ENCODE measurements at regions not wholly inside any gene's neighbourhood (a gene's known extent, or its start where the extent isn't known, plus 50 kb on each side); places are given as distances from the start of the nearest gene placed in this dataset.

- TF ChIP-seq EZH2 (IDR thresholded peaks at IDR 0.05; ENCODE audit: borderline replicate concordance, control insufficient read depth, low read depth, low read length) (no peak), BCL3 (IDR thresholded peaks at IDR 0.05; ENCODE audit: borderline replicate concordance, insufficient read depth, low read depth, low read length, poor library complexity, severe bottlenecking) (no peak), CTCF (IDR thresholded peaks at IDR 0.05 in 2 of 3, conservative IDR thresholded peaks at IDR 0.05 in 1 of 3; ENCODE audit: control insufficient read depth in 2 of 3, extremely low read depth in 1 of 3, insufficient read depth in 1 of 3, low read depth in 3 of 3, low read length in 3 of 3) (no peak), ZBTB40 (IDR thresholded peaks at IDR 0.05; ENCODE audit: borderline replicate concordance) (no peak), CBFB (IDR thresholded peaks at IDR 0.05; ENCODE audit: low read depth) (no peak), CBX3 (IDR thresholded peaks at IDR 0.05; ENCODE audit: borderline replicate concordance, low read depth) (no peak), HDAC2 (IDR thresholded peaks at IDR 0.05) (no peak), POLR2AphosphoS5 (IDR thresholded peaks at IDR 0.05; ENCODE audit: low read length) (no peak), IRF3 (IDR thresholded peaks at IDR 0.05) (no peak), ZNF274 (IDR thresholded peaks at IDR 0.05; ENCODE audit: insufficient read depth, insufficient read length) (no peak), ZBTB33 (IDR thresholded peaks at IDR 0.05) (no peak), EP300 (IDR thresholded peaks at IDR 0.05; ENCODE audit: borderline replicate concordance in 1 of 2, control insufficient read depth in 1 of 2, low read depth in 2 of 2, low read length in 2 of 2) (no peak)
Observed at GRCh38 chr1:72932025-72932424, 649.7 kb upstream of the NEGR1 start.
